Glutamatergic neuron (in vitro differentiated cells): ENCODE measurements at regions not wholly inside any gene's neighbourhood (a gene's known extent, or its start where the extent isn't known, plus 50 kb on each side); places are given as distances from the start of the nearest gene placed in this dataset.
"Not testable (repeated sequence)": the region's sequence is repeated elsewhere in the genome, so short reads cannot be mapped to it uniquely, and the experiment has no call there.

Experiments used
- DNase-seq: peaks from one replicate; pipeline ENCODE4 v3.0.0; 2022
- H3K27ac Mint-ChIP-seq: one replicate; pipeline ENCODE4 v1.8.0; 2020; ENCODE audit warnings: mild to moderate bottlenecking, mixed read lengths, inconsistent platforms; ENCODE audit not compliant: unreplicated experiment
- H3K27me3 Mint-ChIP-seq: one replicate; pipeline ENCODE4 v1.8.0; 2020; ENCODE audit warnings: mild to moderate bottlenecking, moderate library complexity, mixed read lengths, inconsistent platforms; ENCODE audit not compliant: unreplicated experiment
- H3K36me3 Mint-ChIP-seq: one replicate; pipeline ENCODE4 v1.8.0; 2020; ENCODE audit warnings: mild to moderate bottlenecking, mixed read lengths, inconsistent platforms; ENCODE audit not compliant: unreplicated experiment
- H3K4me1 Mint-ChIP-seq: one replicate; pipeline ENCODE4 v1.8.0; 2020; ENCODE audit warnings: mild to moderate bottlenecking, low read depth, mixed read lengths, inconsistent platforms; ENCODE audit not compliant: unreplicated experiment
- H3K4me3 Mint-ChIP-seq: one replicate; pipeline ENCODE4 v1.8.0; 2020; ENCODE audit warnings: mild to moderate bottlenecking, mixed read lengths, inconsistent platforms; ENCODE audit not compliant: unreplicated experiment
- H3K9me3 Mint-ChIP-seq: one replicate; pipeline ENCODE4 v1.8.0; 2020; ENCODE audit warnings: mild to moderate bottlenecking, moderate library complexity, mixed read lengths, inconsistent platforms; ENCODE audit not compliant: unreplicated experiment
- TF ChIP-seq, protein P1 (sequence below): fragments of 200-600 bp; sonication (generic); IDR thresholded peaks from one replicate; pipeline ENCODE4 v1.5.0; 2021; ENCODE audit not compliant: partially characterized antibody, unreplicated experiment

DNA sequence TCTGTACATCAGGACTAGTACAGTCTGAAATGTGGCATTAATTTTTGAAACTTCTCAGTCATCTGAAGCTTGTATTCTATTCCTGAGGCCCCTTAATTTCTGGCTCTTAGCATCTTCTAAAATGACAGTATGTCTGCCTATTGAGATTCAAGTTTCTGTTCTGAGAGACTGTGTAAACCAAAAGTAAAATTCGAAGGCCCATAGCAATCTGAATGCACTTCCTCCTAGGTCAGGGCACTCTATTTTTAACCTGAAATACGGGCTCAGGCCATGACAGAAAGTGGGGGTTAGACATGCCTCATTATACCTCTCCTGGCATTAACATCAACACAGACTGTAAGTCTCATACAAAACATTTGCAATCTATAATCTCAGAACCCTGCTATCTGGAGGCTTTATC lies 584.4 kb downstream of the KLHL4 start:
- no peak for DNase-seq
- TF ChIP-seq, protein P1, sequence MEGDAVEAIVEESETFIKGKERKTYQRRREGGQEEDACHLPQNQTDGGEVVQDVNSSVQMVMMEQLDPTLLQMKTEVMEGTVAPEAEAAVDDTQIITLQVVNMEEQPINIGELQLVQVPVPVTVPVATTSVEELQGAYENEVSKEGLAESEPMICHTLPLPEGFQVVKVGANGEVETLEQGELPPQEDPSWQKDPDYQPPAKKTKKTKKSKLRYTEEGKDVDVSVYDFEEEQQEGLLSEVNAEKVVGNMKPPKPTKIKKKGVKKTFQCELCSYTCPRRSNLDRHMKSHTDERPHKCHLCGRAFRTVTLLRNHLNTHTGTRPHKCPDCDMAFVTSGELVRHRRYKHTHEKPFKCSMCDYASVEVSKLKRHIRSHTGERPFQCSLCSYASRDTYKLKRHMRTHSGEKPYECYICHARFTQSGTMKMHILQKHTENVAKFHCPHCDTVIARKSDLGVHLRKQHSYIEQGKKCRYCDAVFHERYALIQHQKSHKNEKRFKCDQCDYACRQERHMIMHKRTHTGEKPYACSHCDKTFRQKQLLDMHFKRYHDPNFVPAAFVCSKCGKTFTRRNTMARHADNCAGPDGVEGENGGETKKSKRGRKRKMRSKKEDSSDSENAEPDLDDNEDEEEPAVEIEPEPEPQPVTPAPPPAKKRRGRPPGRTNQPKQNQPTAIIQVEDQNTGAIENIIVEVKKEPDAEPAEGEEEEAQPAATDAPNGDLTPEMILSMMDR: no peak
- Mint-ChIP-seq H3K4me3 (no peak overlapping the region), H3K27me3 (no peaks in the 10 kb centered on the region), H3K27ac (no peak overlapping the region), H3K4me1 (no peaks in the 10 kb centered on the region), H3K9me3 (no peaks in the 10 kb centered on the region), H3K36me3 (no peaks in the 10 kb centered on the region)

DNA sequence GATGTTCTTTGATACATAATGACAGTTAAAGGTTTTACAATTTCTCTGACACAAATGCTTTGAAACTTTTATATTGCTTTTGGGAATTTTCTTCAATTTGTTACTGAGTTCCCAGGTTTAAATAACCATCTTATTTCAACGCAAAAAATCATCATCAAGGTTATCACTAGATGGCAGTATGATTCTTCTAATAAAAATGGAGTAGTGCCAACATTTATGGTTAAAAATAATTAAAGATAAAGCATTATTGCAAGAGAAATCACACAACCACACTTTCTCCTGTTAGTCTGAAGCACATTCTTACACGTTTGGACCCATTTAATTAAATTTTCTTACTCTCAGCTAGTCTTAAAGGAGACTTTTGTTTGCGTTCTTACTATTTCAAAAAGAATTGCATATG lies 611.3 kb upstream of the CPXCR1 start:
- H3K27ac Mint-ChIP-seq: no peak overlapping the region
- no peak overlapping the region for H3K4me3 Mint-ChIP-seq
- DNase-seq: no peak
- H3K27me3 Mint-ChIP-seq: no peaks in the 10 kb centered on the region
- TF ChIP-seq, protein P1: no peak
- no peaks in the 10 kb centered on the region for H3K36me3 Mint-ChIP-seq
- H3K9me3 Mint-ChIP-seq: peaks cover 1% of the 10 kb centered on the region
- H3K4me1 Mint-ChIP-seq: no peaks in the 10 kb centered on the region

DNA sequence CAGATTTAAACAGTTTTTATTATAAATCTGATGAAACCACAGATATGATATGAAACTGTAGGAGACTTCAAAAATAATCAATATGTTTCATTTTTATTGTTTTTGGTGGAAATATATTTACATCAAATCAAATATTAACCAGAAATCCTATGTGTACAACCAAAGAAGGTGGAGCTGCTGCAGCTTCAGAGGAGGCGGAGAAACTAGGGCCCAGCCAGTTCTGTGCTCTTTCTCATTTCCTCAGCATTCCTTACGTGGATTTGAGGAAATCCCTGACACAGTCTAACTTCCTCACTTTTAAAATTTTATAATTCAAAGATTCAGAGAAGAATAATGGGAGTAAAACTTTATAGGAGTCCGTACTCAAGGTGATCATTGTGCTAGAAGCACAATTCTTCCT lies 610.7 kb upstream of the CPXCR1 start:
- DNase-seq: no peak
- TF ChIP-seq, protein P1: no peak
- Mint-ChIP-seq H3K36me3 (no peaks in the 10 kb centered on the region), H3K4me1 (no peaks in the 10 kb centered on the region), H3K27me3 (no peaks in the 10 kb centered on the region), H3K4me3 (no peak overlapping the region), H3K9me3 (peaks cover 1% of the 10 kb centered on the region), H3K27ac (no peak overlapping the region)

DNA sequence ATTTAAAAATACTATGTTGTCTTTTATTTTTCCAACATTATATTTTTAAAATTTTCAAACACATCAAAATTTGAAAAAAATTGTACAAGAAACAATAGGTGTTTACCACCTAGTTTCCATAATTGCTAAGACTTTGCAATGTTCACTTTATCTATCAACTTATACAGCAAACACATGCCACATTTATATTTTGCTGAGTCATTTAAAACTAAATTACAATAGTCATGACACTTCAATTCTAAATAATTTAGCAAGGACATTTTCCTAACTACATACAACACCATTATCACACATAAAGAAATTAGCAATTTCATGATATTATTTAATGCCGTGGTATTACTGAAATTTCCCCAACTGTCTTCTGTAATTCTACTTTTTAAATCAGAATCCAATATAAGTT lies 600.4 kb upstream of the CPXCR1 start:
- Mint-ChIP-seq H3K4me3 (no peak overlapping the region), H3K9me3 (no peaks in the 10 kb centered on the region)
- TF ChIP-seq, protein P1: no peak

DNA sequence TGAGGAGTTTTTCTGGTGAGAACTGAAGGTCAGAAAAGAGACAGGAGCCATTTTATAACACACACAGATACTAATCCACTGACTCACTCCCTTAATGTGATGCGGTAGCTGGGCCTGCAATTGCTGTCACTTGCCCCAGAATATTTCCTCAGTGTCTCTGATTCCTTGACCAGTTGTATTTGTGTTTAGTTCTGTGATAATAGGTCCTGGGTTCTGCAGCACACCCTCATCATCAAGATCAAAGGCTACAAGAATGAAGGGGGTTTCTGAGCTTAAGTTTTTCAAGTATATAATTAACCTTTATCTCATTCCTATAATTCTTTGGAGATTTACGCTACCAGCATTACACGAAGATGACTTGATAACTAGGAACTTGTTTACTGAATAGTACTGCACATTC lies 576.5 kb upstream of the CPXCR1 start:
- no peak overlapping the region for H3K4me3 Mint-ChIP-seq
- peaks cover 2% of the 10 kb centered on the region for H3K9me3 Mint-ChIP-seq
- TF ChIP-seq, protein P1: no peak
- no peaks in the 10 kb centered on the region for H3K4me1 Mint-ChIP-seq
- no peaks in the 10 kb centered on the region for H3K27me3 Mint-ChIP-seq
- no peak for DNase-seq
- no peak overlapping the region for H3K27ac Mint-ChIP-seq
- no peaks in the 10 kb centered on the region for H3K36me3 Mint-ChIP-seq

More for the DNA sequence above, 600.4 kb upstream of the CPXCR1 start:
- Mint-ChIP-seq H3K36me3 (no peaks in the 10 kb centered on the region), H3K4me1 (no peaks in the 10 kb centered on the region), H3K27me3 (no peaks in the 10 kb centered on the region), H3K27ac (no peak overlapping the region)
- no peak for DNase-seq

DNA sequence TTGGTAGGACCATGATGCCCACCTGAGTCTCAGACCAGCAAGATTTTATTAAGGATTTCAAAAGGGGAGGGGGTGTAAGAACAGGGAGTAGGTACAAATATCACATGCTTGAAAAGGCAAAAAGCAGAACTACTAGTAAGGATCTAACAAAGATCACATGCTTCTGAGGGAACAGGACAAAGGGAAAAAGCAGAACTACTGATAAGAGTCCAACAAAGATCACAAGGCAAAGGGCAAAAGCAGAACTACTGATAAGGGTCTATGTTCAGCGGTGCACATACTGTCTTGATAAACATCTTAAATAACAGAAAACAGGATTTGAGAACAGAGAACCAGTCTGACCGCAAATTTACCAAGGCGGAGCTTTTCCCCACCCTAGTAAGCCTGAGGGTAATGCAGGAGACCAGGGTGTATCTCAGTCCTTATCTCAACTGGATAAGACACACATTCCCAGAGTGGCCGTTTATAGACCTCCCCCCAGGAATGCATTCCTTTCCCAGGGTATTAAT lies 573.0 kb upstream of the CPXCR1 start:
- not testable (repeated sequence) for DNase-seq, H3K27me3 Mint-ChIP-seq, H3K9me3 Mint-ChIP-seq, H3K4me3 Mint-ChIP-seq, H3K4me1 Mint-ChIP-seq, H3K27ac Mint-ChIP-seq, H3K36me3 Mint-ChIP-seq
